Brain microvascular endothelial cell (primary cell): ENCODE measurements at regions not wholly inside any gene's neighbourhood (a gene's known extent, or its start where the extent isn't known, plus 50 kb on each side); places are given as distances from the start of the nearest gene placed in this dataset.

Experiments
- DNase-seq: peaks from one replicate; pipeline ENCODE4 v3.0.0-alpha.2; 2020
- H3K27ac ChIP-seq: fragments of 250-450 bp; sonication (Bioruptor Pico); 2 replicates; pipeline ENCODE4 v1.5.1; 2020; ENCODE audit warnings: mild to moderate bottlenecking, moderate library complexity
- H3K27me3 ChIP-seq: fragments of 250-450 bp; sonication (Bioruptor Pico); replicated peaks from 2 replicates; pipeline ENCODE4 v1.5.1; 2020; ENCODE audit warnings: mild to moderate bottlenecking
- H3K36me3 ChIP-seq: fragments of 250-450 bp; sonication (Bioruptor Pico); replicated peaks from 2 replicates; pipeline ENCODE4 v1.5.1; 2020; ENCODE audit warnings: mild to moderate bottlenecking
- H3K4me3 ChIP-seq: 2 replicates; pipeline ENCODE4 v1.5.1; 2011; ENCODE audit warnings: low read depth, mild to moderate bottlenecking, control low read depth, low read length, moderate library complexity
- CTCF ChIP-seq: IDR thresholded peaks from 2 replicates; pipeline ENCODE4 v1.5.1; 2011; ENCODE audit warnings: low read depth, mild to moderate bottlenecking, moderate library complexity, low read length, control low read depth, inconsistent platforms; ENCODE audit errors: missing control alignments
- in situ Hi-C: cut with HindIII; loops from 2 replicates; pipeline ENCODE4 v1.10.0; 2017; ENCODE audit warnings: low sequenced_read_pairs, low pct_ligation_motif_present

- no peak for TF ChIP-seq CTCF
- Histone ChIP-seq H3K4me3 (no peak overlapping the region), H3K36me3 (no peaks in the 10 kb centered on the region), H3K27me3 (no peaks in the 10 kb centered on the region), H3K27ac (no peak overlapping the region)
- in situ Hi-C loops: no loop called here
- DNase-seq: no peak
Measured at GRCh38 chr6:3986241-3986640, 92.7 kb downstream of the FAM217A start.

DNA sequence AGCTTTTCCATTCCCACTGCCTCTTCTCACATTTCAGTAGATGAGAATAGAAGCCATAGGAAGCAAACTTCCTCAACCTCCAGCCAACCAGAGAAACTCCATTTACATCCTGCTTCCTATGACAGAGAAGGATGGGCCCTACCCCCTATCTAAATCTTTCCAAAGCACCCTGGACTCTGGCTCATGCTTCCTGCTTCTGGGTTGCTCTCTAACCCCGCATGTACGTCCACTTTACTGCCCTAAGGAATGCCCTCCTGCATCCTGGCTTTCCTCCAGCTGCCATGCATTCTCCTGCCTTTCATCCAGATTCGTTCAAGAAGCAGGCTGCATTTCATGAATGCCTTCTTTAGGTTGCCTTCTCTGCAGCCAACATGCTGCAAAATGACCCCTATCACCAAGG is 91.9 kb downstream of the FAM217A start:
- in situ Hi-C loops: no loop called here
- DNase-seq: peak; percentile 16

GRCh38 chr6:3987576-3987975 is 91.4 kb downstream of the FAM217A start:
- no peak for TF ChIP-seq CTCF
- H3K27ac ChIP-seq: no peak overlapping the region
- no peak for DNase-seq
- no peaks in the 10 kb centered on the region for H3K27me3 ChIP-seq
- no peaks in the 10 kb centered on the region for H3K36me3 ChIP-seq
- in situ Hi-C loops: no loop called here
- no peak overlapping the region for H3K4me3 ChIP-seq

More for the DNA sequence above, 91.9 kb downstream of the FAM217A start:
- Histone ChIP-seq H3K27me3 (no peaks in the 10 kb centered on the region), H3K36me3 (no peaks in the 10 kb centered on the region), H3K4me3 (no peak overlapping the region), H3K27ac (no peak overlapping the region)
- no peak for TF ChIP-seq CTCF

DNA sequence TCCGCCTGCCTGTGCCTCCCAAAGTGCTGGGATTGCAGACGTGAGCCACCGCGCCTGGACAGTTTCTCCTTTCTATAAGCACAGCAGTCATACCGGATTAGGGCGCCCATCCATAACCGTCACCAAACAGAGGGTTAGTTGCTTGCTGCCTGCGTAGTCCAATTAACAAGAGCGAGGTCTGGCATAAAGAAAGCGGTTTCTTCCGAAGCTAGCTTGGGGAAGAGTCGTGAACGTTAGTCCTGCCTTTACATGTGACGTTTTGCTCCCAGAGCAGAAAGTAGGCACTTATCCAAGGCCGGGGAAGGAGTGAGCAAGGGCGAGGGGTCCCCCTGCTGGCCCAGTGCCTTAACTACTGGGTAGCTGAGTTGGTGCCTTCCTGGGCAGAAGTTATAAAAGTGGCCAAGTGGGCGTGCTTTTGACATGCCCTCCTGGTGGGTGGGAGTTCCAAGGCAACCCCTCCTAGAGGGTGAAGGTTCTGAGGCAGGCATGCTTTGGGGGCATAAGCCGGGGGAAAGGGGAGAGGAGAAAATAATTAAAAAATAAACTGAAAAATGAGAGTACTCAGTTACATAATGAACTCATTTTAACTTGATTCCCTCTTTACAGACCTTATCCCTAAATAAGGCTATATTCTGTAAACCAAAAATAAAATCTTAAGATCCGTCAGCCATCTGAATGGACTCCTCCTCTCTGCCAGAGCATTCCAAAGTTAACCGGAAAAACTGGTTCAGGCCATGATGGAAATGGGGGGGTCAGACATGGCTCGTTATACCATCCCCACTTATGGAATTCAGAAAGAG is 88.0 kb downstream of the FAM217A start:
- Histone ChIP-seq H3K36me3 (no peaks in the 10 kb centered on the region), H3K27ac (no peak overlapping the region), H3K27me3 (no peaks in the 10 kb centered on the region), H3K4me3 (peak overlapping the region; percentile 32)
- DNase-seq: peak; percentile 90
- TF ChIP-seq CTCF: peak; percentile 98
- in situ Hi-C loops: no loop called here

GRCh38 chr6:3991941-3992340 is 87.0 kb downstream of the FAM217A start:
- H3K4me3 ChIP-seq: no peak overlapping the region
- no peaks in the 10 kb centered on the region for H3K27me3 ChIP-seq
- H3K27ac ChIP-seq: no peak overlapping the region
- TF ChIP-seq CTCF: no peak
- H3K36me3 ChIP-seq: no peaks in the 10 kb centered on the region
- no peak for DNase-seq
- in situ Hi-C loops: no loop called here

GRCh38 chr6:3996349-3996748 is 82.6 kb downstream of the FAM217A start:
- DNase-seq: no peak
- no peaks in the 10 kb centered on the region for H3K27me3 ChIP-seq
- no peak for TF ChIP-seq CTCF
- H3K36me3 ChIP-seq: no peaks in the 10 kb centered on the region
- H3K4me3 ChIP-seq: no peak overlapping the region
- in situ Hi-C loops: no loop called here
- H3K27ac ChIP-seq: no peak overlapping the region
